WI38 (cell line): ENCODE measurements at regions not wholly inside any gene's neighbourhood (a gene's known extent, or its start where the extent isn't known, plus 50 kb on each side); places are given as distances from the start of the nearest gene placed in this dataset.

ENCODE experiments used
- H3K4me3 ChIP-seq: 2 replicates; pipeline ENCODE4 v1.5.1; 2011; ENCODE audit warnings: low read depth, mild to moderate bottlenecking, control low read depth, low read length
- TF ChIP-seq, protein P1 (sequence below): IDR thresholded peaks from 2 replicates; pipeline ENCODE4 v1.5.1; 2012; ENCODE audit warnings: low read depth, mild to moderate bottlenecking, control low read depth, low read length

DNA sequence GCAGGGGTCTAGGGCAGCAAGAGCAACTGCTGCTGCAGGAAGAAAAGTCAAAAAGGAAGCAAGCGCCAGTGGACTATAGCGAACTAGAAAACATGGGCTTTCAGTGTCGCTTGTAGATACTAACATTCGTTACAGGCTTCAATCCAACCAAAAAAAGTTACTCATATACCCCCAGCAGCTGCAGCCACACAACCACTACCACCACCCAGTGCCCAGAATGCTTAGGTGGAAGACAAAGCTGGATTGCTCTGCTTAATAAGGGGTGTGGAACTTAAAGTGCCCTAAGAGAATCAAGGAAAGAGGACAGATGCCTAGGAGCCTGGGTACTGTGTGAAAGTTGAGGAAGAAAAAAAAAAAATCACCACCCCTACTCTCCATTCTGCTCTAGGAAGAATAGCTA, 203.6 kb downstream of the ELAVL2 start:
- no peak overlapping the region for H3K4me3 ChIP-seq
- TF ChIP-seq, protein P1, sequence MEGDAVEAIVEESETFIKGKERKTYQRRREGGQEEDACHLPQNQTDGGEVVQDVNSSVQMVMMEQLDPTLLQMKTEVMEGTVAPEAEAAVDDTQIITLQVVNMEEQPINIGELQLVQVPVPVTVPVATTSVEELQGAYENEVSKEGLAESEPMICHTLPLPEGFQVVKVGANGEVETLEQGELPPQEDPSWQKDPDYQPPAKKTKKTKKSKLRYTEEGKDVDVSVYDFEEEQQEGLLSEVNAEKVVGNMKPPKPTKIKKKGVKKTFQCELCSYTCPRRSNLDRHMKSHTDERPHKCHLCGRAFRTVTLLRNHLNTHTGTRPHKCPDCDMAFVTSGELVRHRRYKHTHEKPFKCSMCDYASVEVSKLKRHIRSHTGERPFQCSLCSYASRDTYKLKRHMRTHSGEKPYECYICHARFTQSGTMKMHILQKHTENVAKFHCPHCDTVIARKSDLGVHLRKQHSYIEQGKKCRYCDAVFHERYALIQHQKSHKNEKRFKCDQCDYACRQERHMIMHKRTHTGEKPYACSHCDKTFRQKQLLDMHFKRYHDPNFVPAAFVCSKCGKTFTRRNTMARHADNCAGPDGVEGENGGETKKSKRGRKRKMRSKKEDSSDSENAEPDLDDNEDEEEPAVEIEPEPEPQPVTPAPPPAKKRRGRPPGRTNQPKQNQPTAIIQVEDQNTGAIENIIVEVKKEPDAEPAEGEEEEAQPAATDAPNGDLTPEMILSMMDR, result no peak

DNA sequence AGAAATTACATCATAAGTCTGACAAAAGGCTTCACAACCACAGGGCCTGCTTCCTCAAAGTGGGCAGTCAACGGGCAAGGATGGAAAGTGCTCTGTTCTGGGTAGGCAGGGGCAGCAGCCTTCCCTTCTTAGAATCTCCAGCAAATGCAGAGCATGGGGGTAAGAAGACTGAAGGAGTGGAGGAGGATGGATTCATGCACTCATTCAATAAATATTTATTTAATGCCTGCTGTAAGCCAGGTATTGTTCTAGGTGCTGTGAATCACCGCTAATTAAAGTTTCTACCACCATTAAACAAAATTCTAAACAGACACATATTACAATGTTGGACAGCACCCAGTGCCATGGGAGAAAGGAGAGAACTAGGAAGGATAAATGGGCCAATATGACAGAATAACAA, 195.6 kb downstream of the ELAVL2 start:
- H3K4me3 ChIP-seq, result no peak overlapping the region
- TF ChIP-seq, protein P1, result no peak

DNA sequence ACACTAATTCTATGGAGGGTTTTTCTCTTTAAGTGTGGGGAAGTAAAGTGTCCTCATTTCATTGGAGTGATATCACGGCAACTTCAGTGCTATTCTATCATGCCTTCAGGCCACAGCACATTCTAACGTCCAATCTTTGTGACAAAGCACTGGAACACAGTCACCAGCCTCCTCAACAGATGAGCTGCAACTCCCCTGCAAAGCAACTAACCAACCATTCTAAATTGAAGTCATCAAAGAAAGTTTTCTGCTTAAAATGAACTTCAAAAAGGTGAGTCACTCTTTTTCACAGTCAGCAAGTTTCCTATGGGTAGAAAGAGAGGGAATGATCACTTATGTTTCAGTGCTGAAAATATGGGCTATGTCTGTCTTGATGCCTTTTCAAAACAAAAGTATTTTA, 190.8 kb downstream of the ELAVL2 start:
- H3K4me3 ChIP-seq, result no peak overlapping the region
- TF ChIP-seq, protein P1, result no peak

GRCh38 chr9:23636199-23636598, 189.8 kb downstream of the ELAVL2 start:
- TF ChIP-seq, protein P1, result no peak
- no peak overlapping the region for H3K4me3 ChIP-seq

GRCh38 chr9:23638011-23638410, 188.0 kb downstream of the ELAVL2 start:
- TF ChIP-seq, protein P1, result no peak
- no peak overlapping the region for H3K4me3 ChIP-seq

DNA sequence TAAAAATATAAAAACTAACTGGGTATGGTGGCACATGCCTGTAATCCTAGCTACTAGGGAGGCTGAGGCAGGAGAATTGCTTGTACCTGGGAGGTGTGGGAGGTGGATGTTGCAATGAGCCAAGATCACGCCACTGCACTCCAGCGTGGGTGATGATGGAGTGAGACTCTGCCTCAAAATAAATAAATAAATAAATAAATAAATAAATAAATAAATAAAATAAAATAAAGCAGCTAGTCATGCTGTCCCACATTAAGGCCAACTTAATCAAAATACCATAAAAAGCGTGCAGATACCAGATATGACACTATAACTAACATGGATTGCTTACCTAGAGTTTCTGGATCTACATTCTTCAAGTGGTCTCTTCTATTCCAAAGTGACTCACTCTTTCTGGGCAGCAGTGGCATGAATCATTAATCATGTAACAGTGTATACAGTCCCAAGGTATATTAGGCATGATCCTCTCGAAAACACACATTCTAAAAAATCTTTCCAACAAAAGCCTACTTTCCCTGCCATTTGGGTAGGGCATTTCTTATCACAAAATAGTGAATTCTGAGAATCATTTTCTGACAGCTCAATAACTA, 187.1 kb downstream of the ELAVL2 start:
- no peak overlapping the region for H3K4me3 ChIP-seq
- TF ChIP-seq, protein P1, result no peak
